GM18499 (cell line): ENCODE measurements at regions not wholly inside any gene's neighbourhood (a gene's known extent, or its start where the extent isn't known, plus 50 kb on each side); places are given as distances from the start of the nearest gene placed in this dataset.

Source experiments
- ATAC-seq: cut with Tn5 transposase; IDR thresholded peaks from one replicate; pipeline ENCODE4 v1.9.1; 2021; ENCODE audit warnings: moderate number of reproducible peaks; ENCODE audit not compliant: insufficient read depth, unreplicated experiment

GRCh38 chr7:142351145-142351544 is 93.3 kb upstream of the PRSS58 start:
- ATAC-seq, result no peak

DNA sequence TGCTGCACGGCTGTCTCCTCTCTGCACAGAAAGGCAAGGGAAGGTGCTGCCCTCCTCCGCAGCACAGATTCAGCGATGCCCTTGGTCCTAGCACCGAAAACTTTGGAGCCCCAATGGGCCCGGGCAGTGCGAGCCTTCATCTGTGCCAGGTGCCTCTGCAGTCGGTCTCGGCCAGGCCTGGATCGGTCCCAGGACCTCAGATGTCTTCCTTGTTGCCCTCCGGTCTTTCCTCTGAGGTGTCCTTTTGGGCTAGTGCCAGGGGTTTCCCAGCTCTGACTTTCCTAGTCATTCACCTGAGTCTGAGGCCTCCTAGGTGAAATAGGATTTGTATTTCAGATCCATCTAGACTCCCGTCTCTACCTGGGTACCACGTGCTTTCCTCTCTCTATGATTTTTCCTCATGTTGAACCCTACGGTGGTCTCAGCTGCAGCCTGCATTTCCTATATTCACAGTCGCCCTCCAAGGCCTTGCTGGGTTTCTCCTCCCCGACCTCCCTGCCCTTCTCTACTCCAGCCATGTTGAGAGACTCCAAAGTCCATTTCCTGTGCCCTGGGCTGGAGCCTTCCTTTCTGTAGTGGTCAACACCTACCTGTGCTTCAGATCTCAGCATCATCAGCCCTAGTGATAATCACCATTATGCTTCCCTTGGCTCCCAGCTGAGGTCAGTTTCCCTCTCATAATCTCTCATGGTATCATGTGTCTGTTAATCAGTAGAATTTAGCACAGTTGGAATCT is 92.0 kb upstream of the PRSS58 start:
- no peak for ATAC-seq

GRCh38 chr7:142348921-142349405 is 91.1 kb upstream of the PRSS58 start:
- no peak for ATAC-seq

DNA sequence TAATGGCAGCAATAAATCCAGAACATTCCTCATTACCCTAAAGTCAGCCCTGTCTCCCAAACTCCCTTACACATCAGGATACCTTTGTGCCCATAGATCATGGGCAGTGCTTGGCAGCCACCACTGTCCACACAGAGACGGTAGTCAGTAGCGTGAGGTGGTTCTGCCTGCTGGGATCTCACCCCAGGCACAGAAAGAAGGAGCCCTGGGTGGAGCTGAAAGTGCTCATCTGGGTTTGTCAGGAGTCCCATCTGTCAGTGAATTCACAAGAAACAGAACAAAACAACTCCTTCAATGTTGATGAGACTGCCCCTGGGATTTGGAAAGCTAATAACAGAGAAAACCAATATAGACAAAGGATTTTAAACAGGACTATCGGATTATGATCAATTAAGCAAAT is 90.2 kb upstream of the PRSS58 start:
- no peak for ATAC-seq

GRCh38 chr7:142347091-142347490 is 89.2 kb upstream of the PRSS58 start:
- no peak for ATAC-seq

DNA sequence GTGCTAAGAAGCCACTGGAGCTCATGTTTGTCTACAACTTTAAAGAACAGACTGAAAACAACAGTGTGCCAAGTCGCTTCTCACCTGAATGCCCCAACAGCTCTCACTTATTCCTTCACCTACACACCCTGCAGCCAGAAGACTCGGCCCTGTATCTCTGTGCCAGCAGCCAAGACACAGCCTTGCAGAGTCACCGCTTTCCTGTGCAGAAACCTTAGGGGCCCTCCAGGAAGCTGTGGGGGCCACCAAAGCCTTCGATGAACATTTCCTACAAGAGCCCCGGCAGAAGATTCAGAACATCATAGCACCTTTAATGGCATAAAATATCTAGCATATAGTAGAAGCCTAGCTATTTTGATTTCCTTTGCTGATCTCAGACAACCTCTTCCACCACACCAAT is 88.0 kb upstream of the PRSS58 start:
- ATAC-seq, result no peak

DNA sequence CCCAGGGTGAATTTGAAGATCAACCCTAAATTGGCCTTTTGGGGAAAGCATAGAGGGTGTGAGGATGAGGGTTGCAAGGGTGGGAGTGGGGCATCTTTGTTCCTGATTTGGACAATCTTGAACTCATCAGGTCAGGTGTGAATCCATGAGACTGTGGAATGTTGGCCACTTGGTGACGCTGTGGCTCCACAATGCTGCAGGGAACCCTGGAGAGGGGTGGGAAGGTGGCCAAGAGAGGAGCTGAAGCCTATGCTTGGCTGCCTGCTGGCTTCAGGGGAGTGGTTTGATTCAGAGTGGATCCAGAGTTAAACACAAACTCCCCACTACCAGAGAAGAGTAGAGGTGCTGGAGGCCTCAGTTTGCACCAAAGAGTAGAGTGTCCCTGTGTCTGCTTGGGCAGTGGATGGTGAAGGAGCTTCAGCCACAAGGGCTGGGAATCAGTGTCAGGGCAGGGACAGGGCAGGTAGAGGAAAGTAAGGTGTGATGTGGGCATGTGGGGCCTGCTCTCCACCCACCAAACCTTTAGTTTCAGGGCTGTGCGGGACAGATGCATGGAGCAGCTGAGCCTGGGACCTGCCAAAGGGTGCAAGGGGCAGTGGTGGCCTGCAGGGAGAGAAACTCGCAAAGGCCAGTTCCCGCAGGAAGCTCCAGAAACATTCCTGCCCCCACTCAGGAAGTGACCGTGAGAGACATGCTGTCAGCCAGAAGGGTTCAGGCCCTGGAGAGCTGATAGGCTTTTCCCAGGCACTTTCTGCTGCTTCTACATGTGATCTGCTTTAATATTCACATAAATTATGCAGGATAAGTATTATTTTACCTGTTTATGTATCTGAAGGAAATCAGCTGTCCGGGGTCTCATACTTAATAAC is 81.0 kb upstream of the PRSS58 start:
- no peak for ATAC-seq

DNA sequence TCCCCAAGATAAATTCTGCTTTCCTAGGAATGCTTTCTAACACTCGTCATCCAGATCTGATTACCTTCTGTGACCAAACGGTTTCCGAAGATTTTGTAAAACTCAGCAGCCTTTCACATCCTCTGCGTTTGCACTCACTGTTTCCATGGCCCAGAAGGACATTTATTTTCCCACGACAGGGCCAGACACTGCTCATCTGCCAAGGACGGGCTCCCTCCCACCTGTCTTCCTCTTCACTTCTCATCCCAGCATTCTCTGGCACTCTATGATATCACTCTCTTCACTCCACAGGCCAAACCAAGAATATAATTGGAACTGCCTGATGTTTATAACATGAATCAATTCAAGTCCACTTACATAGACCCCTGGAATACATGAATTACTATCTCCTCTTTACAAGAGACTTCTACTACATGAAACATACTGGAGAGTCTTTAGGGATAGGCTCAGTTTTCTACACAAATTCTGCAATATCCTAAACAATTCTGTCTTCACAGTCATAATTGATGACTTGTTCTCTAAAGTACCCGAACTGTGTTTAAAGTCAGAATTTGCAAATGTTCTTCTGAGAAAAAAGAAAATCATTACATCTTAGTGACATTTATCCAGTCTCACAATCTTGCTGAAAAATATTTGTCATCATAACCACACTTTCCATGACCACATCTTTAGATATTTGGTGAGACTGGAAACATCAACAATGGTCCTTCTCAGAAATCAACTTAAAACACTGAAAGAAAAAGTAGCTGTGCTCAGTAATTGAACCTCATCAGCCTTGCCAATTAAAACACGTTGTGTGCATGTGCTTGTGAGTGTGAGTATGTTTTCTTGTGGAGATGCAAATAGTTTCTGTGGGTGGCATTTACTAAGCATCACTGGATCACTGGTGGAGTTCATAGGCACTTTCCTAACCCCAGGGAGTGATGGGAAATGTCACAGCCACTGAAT is 79.5 kb upstream of the PRSS58 start:
- ATAC-seq, result no peak

DNA sequence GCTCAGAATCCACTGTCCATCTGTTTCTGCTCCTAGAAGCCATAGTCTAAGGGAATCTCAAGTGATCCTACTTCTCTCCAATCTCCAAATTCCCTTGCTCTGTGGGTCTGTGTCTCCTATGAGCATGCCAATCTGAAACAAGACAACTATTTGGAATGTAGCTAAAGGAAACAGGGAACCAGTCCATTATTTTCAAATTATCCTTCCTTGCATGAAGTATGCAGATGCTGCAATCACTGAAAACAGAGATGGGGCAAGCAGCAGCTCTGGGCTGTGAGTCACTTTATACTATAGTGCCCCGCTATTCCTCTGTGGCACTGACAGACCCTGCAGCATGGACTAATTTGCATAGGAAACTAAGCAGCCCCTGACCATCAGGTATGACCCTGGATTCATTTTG is 76.9 kb upstream of the PRSS58 start:
- no peak for ATAC-seq

- no peak for ATAC-seq
Measured at GRCh38 chr7:142334236-142334635, 76.4 kb upstream of the PRSS58 start.

- ATAC-seq, result no peak
Measured at GRCh38 chr7:142332421-142332820, 74.6 kb upstream of the PRSS58 start.

DNA sequence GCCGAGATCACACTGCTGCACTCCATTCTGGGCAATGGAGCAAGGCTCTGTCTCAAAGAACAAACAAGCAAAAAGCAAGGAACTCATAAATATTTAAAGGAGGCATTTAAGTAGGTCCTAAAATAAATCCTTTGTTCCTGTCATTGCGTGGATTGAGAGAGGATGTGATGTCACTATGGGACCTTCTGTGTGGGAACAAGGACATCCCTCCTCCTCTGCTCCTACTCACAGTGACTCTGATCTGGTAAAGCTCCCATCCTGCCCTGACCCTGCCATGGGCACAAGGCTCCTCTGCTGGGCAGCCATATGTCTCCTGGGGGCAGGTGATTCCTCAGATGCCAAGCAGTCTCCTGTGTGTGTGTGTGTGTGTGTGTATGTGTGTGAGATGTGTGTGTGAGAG is 74.1 kb upstream of the PRSS58 start:
- no peak for ATAC-seq

GRCh38 chr7:142329062-142329790 is 71.4 kb upstream of the PRSS58 start:
- ATAC-seq, result no peak

DNA sequence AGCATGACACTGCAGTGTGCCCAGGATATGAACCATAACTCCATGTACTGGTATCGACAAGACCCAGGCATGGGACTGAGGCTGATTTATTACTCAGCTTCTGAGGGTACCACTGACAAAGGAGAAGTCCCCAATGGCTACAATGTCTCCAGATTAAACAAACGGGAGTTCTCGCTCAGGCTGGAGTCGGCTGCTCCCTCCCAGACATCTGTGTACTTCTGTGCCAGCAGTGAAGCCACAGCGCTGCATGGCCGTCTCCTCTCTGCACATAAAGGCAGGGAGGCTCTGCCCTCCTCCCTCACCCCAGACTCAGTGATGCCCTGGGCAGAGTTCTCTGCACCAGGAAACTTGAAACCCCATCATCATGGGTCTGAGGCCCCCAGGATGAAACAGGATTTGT is 70.7 kb upstream of the PRSS58 start:
- no peak for ATAC-seq

GRCh38 chr7:142327628-142328405 is 70.0 kb upstream of the PRSS58 start:
- no peak for ATAC-seq

DNA sequence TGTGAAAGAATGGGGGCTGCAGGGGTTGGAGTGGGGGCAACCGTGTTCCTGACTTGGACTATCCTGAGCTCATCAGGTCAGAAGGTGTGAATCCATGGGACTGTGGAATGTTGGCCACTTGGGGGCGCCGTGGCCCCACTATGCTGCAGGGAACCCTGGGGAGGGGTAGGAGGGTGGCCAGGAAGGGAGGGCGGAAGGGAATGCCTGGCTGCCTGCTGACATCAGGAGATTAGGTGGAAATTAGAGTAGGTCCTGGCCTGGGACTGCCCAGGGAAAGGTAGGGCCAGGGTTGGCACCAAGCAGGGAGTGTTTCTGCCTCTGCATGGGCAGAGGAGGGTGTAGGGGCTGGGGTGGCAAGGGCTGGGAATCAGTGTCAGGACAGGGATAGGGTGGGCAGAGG is 65.8 kb upstream of the PRSS58 start:
- no peak for ATAC-seq

GRCh38 chr7:142321391-142321790 is 63.5 kb upstream of the PRSS58 start:
- ATAC-seq, result no peak

GRCh38 chr7:142320883-142321282 is 63.0 kb upstream of the PRSS58 start:
- no peak for ATAC-seq

GRCh38 chr7:142319970-142320369 is 62.1 kb upstream of the PRSS58 start:
- ATAC-seq, result no peak
